C4-2B (cell line): ENCODE measurements at regions not wholly inside any gene's neighbourhood (a gene's known extent, or its start where the extent isn't known, plus 50 kb on each side); places are given as distances from the start of the nearest gene placed in this dataset.
"Not testable (repeated sequence)": the region's sequence is repeated elsewhere in the genome, so short reads cannot be mapped to it uniquely, and the experiment has no call there.

Experiments used
- H3K27ac ChIP-seq: fragments of 450-650 bp; 2 replicates; pipeline ENCODE4 v1.5.1; 2017
- CTCF ChIP-seq: fragments of 450-650 bp; conservative IDR thresholded peaks from 2 replicates; pipeline ENCODE4 v1.5.1; 2017; ENCODE audit warnings: mild to moderate bottlenecking
- ZFX ChIP-seq: fragments of 450-650 bp; IDR thresholded peaks from 2 replicates; pipeline ENCODE4 v1.6.1; 2017

GRCh38 chr7:56483153-56483552, 366.9 kb upstream of the NUPR2 start:
- TF ChIP-seq CTCF (no peak), ZFX (no peak)

DNA sequence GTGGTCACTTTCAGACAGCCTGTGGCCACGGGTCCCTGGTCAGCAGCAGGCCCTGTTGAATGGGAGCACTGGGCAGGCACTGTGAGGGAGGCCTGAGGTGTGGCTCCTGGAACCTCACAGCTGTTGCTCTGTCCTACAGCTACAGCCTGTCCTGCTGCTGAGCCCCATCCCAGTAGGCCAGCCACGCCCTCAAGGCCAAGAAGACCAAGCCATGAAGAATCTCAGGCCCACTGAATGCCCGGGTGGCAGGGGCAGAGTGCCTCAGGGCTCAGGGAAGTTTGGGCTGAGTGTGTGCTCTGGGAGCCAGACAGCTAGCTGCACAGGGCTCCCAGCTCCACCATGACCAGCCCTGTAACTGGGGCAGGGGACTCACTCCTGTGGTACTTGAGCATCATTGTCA, 363.5 kb upstream of the NUPR2 start:
- H3K27ac ChIP-seq = no peak overlapping the region
- TF ChIP-seq ZFX (no peak), CTCF (no peak)

More at GRCh38 chr7:56483153-56483552, 366.9 kb upstream of the NUPR2 start:
- no peak overlapping the region for H3K27ac ChIP-seq

DNA sequence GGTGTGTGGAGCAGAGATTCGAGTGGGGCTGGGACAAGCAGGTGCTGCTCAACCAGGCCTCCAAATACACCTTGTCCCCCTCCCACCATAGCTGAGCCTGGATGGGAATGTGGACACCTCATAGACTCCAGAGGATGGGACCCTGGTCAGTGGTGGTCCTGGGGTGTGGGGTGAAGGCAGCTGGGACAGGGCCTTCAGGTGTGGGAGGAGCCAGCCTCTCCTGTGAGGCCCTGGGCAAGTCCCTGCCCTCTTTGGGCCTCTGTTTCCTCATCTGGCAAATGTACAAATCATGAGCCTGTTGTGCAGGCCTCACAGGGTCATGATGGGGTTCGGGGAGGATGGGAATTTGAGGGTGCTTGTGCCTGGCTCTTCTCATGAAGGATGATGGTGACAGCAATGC, 362.9 kb upstream of the NUPR2 start:
- no peak overlapping the region for H3K27ac ChIP-seq
- TF ChIP-seq ZFX = no peak
- no peak for TF ChIP-seq CTCF

DNA sequence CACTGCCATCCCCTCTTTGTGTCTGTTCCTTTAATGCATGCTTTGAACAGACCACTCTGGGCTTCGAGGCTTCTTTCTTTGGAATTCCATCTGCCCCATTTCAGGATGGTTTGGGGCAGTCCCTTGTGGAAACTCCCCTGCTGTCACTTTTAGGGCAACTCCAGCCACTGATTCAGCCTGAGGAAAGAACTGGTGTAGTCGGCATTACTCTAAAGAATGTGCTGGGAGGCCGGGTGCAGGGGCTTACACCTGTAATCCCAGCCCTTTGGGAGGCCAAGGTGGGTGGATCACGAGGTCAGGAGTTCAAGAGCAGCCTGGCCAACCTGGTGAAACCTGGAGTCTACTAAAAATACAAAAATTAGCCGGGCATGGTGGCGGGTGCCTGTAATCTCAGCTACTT, 358.1 kb upstream of the NUPR2 start:
- TF ChIP-seq CTCF = no peak
- H3K27ac ChIP-seq = no peak overlapping the region

DNA sequence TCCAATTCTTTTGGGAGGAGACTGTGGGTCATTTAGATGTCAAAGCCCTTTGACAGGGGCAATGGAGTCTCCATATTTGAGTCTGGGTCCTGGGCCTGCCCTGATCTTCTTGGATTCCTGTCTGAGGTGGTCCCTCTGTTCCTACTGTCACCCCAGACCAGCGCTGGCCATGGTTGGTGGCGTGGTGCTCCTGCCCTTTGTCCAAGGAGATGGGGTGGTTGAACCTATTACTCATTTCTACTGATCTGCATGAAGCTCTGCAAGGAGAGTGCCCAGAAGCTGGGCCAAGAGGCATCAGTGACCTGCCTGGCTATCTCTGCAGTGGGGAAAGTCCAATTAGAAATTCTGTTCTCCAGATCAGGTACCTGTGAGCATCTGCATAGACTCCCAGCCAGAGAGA, 355.6 kb upstream of the NUPR2 start:
- H3K27ac ChIP-seq = no peak overlapping the region
- TF ChIP-seq ZFX (no peak), CTCF (no peak)

DNA sequence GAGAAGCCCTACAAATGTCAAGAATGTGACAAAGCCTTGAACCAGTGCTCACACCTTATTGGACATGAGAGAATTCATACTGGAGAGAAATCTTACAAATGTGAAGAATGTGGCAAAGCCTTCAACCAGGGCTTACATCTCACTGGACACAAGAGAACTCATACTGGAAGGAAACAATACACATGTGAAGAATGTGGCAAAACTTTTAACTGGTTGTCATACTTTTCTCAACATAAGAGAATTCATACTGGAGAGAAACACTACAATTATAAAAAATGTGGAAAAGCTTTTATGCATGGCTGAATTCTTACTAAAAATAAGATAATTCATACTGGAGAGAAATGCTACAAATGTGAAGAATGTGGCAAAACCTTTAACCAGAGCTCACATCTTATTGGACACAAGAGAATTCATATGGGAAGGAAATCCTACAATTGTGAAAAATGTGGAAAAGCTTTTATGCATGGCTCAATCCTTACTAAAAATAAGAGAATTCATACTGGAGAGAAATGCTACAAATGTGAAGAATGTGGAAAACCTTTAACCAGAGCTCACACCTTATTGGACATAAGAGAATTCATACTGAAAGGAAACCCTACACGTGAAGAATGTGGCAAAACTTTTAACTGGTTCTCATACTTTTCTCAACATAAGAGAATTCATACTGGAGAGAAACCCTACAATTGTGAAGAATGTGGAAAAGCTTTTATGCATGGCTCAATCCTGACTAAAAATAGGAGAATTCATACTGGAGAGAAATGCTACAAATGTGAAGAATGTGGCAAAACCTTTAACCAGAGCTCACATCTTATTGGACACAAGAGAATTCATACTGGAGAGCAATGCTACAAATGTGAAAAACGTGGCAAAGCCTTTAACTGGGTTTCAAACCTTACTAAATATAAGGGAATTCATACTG, 350.6 kb upstream of the NUPR2 start:
- H3K27ac ChIP-seq = not testable (repeated sequence)

GRCh38 chr7:56449762-56450161, 333.5 kb upstream of the NUPR2 start:
- no peak overlapping the region for H3K27ac ChIP-seq
- TF ChIP-seq ZFX (no peak), CTCF (no peak)
